H1 (cell line): ENCODE measurements at regions not wholly inside any gene's neighbourhood (a gene's known extent, or its start where the extent isn't known, plus 50 kb on each side); places are given as distances from the start of the nearest gene placed in this dataset.

Experiments used
- TF ChIP-seq, protein P1 (sequence below): fragments of 300-600 bp; sonication (generic); IDR thresholded peaks from 2 replicates; pipeline ENCODE4 v1.7.1; 2012; ENCODE audit warnings: low read length, moderate library complexity, mild to moderate bottlenecking, inconsistent platforms; ENCODE audit not compliant: insufficient replicate concordance

DNA sequence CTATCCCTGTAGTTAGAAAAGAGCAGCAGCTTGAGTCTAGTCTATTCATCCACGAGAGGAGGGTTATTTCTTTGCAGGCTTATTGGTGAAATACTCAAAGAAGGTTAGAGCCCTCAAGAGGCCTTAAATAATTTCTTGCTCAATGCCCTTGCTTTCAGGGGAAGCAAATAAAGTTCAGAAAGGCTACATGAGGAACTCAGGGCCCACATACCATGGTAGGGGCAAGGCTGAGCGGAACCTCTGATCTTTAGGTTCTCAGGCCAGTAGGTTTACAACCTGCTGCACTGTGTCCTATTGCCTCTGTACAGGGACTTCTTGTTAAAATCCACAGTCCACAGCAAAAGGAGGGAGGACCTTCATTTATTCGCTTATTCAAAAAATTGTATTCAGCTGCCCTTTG lies 101.7 kb downstream of the ADAMTS15 start (continued):
- TF ChIP-seq, protein P1, sequence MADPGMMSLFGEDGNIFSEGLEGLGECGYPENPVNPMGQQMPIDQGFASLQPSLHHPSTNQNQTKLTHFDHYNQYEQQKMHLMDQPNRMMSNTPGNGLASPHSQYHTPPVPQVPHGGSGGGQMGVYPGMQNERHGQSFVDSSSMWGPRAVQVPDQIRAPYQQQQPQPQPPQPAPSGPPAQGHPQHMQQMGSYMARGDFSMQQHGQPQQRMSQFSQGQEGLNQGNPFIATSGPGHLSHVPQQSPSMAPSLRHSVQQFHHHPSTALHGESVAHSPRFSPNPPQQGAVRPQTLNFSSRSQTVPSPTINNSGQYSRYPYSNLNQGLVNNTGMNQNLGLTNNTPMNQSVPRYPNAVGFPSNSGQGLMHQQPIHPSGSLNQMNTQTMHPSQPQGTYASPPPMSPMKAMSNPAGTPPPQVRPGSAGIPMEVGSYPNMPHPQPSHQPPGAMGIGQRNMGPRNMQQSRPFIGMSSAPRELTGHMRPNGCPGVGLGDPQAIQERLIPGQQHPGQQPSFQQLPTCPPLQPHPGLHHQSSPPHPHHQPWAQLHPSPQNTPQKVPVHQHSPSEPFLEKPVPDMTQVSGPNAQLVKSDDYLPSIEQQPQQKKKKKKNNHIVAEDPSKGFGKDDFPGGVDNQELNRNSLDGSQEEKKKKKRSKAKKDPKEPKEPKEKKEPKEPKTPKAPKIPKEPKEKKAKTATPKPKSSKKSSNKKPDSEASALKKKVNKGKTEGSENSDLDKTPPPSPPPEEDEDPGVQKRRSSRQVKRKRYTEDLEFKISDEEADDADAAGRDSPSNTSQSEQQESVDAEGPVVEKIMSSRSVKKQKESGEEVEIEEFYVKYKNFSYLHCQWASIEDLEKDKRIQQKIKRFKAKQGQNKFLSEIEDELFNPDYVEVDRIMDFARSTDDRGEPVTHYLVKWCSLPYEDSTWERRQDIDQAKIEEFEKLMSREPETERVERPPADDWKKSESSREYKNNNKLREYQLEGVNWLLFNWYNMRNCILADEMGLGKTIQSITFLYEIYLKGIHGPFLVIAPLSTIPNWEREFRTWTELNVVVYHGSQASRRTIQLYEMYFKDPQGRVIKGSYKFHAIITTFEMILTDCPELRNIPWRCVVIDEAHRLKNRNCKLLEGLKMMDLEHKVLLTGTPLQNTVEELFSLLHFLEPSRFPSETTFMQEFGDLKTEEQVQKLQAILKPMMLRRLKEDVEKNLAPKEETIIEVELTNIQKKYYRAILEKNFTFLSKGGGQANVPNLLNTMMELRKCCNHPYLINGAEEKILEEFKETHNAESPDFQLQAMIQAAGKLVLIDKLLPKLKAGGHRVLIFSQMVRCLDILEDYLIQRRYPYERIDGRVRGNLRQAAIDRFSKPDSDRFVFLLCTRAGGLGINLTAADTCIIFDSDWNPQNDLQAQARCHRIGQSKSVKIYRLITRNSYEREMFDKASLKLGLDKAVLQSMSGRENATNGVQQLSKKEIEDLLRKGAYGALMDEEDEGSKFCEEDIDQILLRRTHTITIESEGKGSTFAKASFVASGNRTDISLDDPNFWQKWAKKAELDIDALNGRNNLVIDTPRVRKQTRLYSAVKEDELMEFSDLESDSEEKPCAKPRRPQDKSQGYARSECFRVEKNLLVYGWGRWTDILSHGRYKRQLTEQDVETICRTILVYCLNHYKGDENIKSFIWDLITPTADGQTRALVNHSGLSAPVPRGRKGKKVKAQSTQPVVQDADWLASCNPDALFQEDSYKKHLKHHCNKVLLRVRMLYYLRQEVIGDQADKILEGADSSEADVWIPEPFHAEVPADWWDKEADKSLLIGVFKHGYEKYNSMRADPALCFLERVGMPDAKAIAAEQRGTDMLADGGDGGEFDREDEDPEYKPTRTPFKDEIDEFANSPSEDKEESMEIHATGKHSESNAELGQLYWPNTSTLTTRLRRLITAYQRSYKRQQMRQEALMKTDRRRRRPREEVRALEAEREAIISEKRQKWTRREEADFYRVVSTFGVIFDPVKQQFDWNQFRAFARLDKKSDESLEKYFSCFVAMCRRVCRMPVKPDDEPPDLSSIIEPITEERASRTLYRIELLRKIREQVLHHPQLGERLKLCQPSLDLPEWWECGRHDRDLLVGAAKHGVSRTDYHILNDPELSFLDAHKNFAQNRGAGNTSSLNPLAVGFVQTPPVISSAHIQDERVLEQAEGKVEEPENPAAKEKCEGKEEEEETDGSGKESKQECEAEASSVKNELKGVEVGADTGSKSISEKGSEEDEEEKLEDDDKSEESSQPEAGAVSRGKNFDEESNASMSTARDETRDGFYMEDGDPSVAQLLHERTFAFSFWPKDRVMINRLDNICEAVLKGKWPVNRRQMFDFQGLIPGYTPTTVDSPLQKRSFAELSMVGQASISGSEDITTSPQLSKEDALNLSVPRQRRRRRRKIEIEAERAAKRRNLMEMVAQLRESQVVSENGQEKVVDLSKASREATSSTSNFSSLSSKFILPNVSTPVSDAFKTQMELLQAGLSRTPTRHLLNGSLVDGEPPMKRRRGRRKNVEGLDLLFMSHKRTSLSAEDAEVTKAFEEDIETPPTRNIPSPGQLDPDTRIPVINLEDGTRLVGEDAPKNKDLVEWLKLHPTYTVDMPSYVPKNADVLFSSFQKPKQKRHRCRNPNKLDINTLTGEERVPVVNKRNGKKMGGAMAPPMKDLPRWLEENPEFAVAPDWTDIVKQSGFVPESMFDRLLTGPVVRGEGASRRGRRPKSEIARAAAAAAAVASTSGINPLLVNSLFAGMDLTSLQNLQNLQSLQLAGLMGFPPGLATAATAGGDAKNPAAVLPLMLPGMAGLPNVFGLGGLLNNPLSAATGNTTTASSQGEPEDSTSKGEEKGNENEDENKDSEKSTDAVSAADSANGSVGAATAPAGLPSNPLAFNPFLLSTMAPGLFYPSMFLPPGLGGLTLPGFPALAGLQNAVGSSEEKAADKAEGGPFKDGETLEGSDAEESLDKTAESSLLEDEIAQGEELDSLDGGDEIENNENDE: no peak
